PC-3 (cell line): ENCODE measurements at regions not wholly inside any gene's neighbourhood (a gene's known extent, or its start where the extent isn't known, plus 50 kb on each side); places are given as distances from the start of the nearest gene placed in this dataset.

Experiments
- ATAC-seq: fragments of 200-7000 bp; cut with Tn5 transposase; 2 replicates; pipeline ENCODE4 v1.9.1; 2020; ENCODE audit warnings: mild to moderate bottlenecking, moderate library complexity
- BruUV-seq: library from RNA; stranded (reverse); fragments of 400-500 nt; replicated peaks from 2 replicates; lab custom pipeline; 2021; lab: Mats Ljungman, UMichigan
- CTCF ChIA-PET: fragments of 300-600 bp; sonication (Branson Sonifier 250); formaldehyde crosslinking; loops from one replicate; lab custom pipeline; 2022; ENCODE audit warnings: antibody characterized with exemption; lab: Charles Lee
- POLR2A ChIA-PET: fragments of 300-600 bp; sonication (Branson Sonifier 250); formaldehyde crosslinking; loops from one replicate; lab custom pipeline; 2022; ENCODE audit warnings: antibody characterized with exemption; ENCODE audit not compliant: unreplicated experiment; lab: Charles Lee
- DNase-seq: peaks from one replicate; pipeline ENCODE4 v3.0.0-alpha.2; 2015
- H2AFZ ChIP-seq: fragments of 300-600 bp; sonication (generic); 2 replicates; pipeline ENCODE4 v1.6.0; 2016; ENCODE audit warnings: antibody characterized with exemption, low read length
- H3F3A ChIP-seq: fragments of 300-600 bp; sonication (generic); one replicate; pipeline ENCODE4 v1.6.0; 2017; ENCODE audit warnings: antibody characterized with exemption, low read length, control low read depth, mild to moderate bottlenecking; ENCODE audit not compliant: unreplicated experiment
- H3K27ac ChIP-seq: fragments of 300-600 bp; sonication (generic); 2 replicates; pipeline ENCODE4 v1.5.1; 2016; ENCODE audit warnings: mild to moderate bottlenecking, low read length
- H3K27me3 ChIP-seq: fragments of 300-600 bp; sonication (generic); 2 replicates; pipeline ENCODE4 v1.6.1; 2016; ENCODE audit warnings: low read length, mixed read lengths
- H3K36me3 ChIP-seq: fragments of 300-600 bp; sonication (generic); 2 replicates; pipeline ENCODE4 v1.6.1; 2016; ENCODE audit warnings: low read depth, mixed run types, low read length, mixed read lengths
- H3K4me1 ChIP-seq: fragments of 300-600 bp; sonication (generic); 2 replicates; pipeline ENCODE4 v1.5.1; 2016; ENCODE audit warnings: low read length; ENCODE audit not compliant: insufficient read depth
- H3K4me2 ChIP-seq: fragments of 300-600 bp; sonication (generic); 2 replicates; pipeline ENCODE4 v1.6.0; 2016; ENCODE audit warnings: low read length
- H3K4me3 ChIP-seq: fragments of 300-600 bp; sonication (generic); 2 replicates; pipeline ENCODE4 v1.5.1; 2016; ENCODE audit warnings: mild to moderate bottlenecking, low read length, mixed read lengths
- H3K79me2 ChIP-seq: fragments of 300-600 bp; sonication (generic); 2 replicates; pipeline ENCODE4 v1.6.1; 2017; ENCODE audit warnings: low read length, mixed read lengths
- H3K9ac ChIP-seq: fragments of 300-600 bp; sonication (generic); 2 replicates; pipeline ENCODE4 v1.6.0; 2016; ENCODE audit warnings: mild to moderate bottlenecking, low read length
- H3K9me2 ChIP-seq: fragments of 300-600 bp; sonication (generic); replicated peaks from 2 replicates; pipeline ENCODE4 v1.6.1; 2016; ENCODE audit warnings: mixed run types, low read length, mixed read lengths
- H3K9me3 ChIP-seq: fragments of 300-600 bp; sonication (generic); 2 replicates; pipeline ENCODE4 v1.6.1; 2016; ENCODE audit warnings: low read length, mixed read lengths
- H4K20me1 ChIP-seq: fragments of 300-600 bp; sonication (generic); 2 replicates; pipeline ENCODE4 v1.6.1; 2016; ENCODE audit warnings: low read length, mixed read lengths
- CTCF ChIP-seq: fragments of 300-600 bp; sonication (generic); conservative IDR thresholded peaks from 2 replicates; pipeline ENCODE4 v1.5.1; 2017; ENCODE audit warnings: antibody characterized with exemption, low read depth, mild to moderate bottlenecking, low read length
- EZH2 ChIP-seq: fragments of 300-600 bp; sonication (generic); IDR thresholded peaks from one replicate; pipeline ENCODE4 v1.6.1; 2017; ENCODE audit warnings: antibody characterized with exemption, mild to moderate bottlenecking, low read length; ENCODE audit not compliant: unreplicated experiment
- EZH2phosphoT487 ChIP-seq: fragments of 300-600 bp; sonication (generic); IDR thresholded peaks from 2 replicates; pipeline ENCODE4 v1.6.1; 2018; ENCODE audit warnings: mild to moderate bottlenecking, antibody characterized with exemption, low read length, borderline replicate concordance
- intact Hi-C: fragments of 100-400 bp; cut with micrococcal nuclease; formaldehyde crosslinking; loops from 2 replicates; pipeline ENCODE4 v1.9.0; 2023

GRCh38 chr14:34234258-34234657, 227.8 kb downstream of the SPTSSA start:
- no TSS peak for BruUV-seq
- H3K36me3 ChIP-seq: no peaks in the 10 kb centered on the region
- no peaks in the 10 kb centered on the region for H3K9me3 ChIP-seq
- intact Hi-C loops: loop anchor here (10.0 kb wide), 1 partner anchor 261 kb away; no protein-coding TSS in a partner anchor
- no peak overlapping the region for H2AFZ ChIP-seq
- no peak overlapping the region for H3K27ac ChIP-seq
- H3K79me2 ChIP-seq: no peaks in the 10 kb centered on the region
- no peaks in the 10 kb centered on the region for H4K20me1 ChIP-seq
- ChIA-PET POLR2A (no interaction called here), CTCF (interaction anchor here (0.6 kb wide), 1 partner anchor 238 kb away, joined by 10 read pairs; no protein-coding TSS in a partner anchor)
- H3K4me1 ChIP-seq: peaks cover 25% of the 10 kb centered on the region
- H3K4me2 ChIP-seq: no peak overlapping the region
- TF ChIP-seq EZH2: no peak
- TF ChIP-seq CTCF: no peak
- TF ChIP-seq EZH2phosphoT487: no peak
- no peak overlapping the region for H3K4me3 ChIP-seq
- no peak overlapping the region for H3K9ac ChIP-seq
- H3K9me2 ChIP-seq: no peaks in the 10 kb centered on the region
- no peak for ATAC-seq
- H3F3A ChIP-seq: no peaks in the 10 kb centered on the region
- no peak for DNase-seq
- H3K27me3 ChIP-seq: no peaks in the 10 kb centered on the region

- ATAC-seq (no peak), DNase-seq (no peak)
- H3K79me2 ChIP-seq: no peaks in the 10 kb centered on the region
- no peaks in the 10 kb centered on the region for H3K36me3 ChIP-seq
- POLR2A ChIA-PET: no interaction called here
- H3K9me2 ChIP-seq: no peaks in the 10 kb centered on the region
- H3F3A ChIP-seq: no peaks in the 10 kb centered on the region
- H3K4me2 ChIP-seq: no peak overlapping the region
- no peaks in the 10 kb centered on the region for H4K20me1 ChIP-seq
- H3K27me3 ChIP-seq: no peaks in the 10 kb centered on the region
- intact Hi-C loops: loop anchor here (10.0 kb wide), 1 partner anchor 261 kb away; no protein-coding TSS in a partner anchor
- no peak for TF ChIP-seq CTCF
- no peak for TF ChIP-seq EZH2
- TF ChIP-seq EZH2phosphoT487: no peak
- no peaks in the 10 kb centered on the region for H3K9me3 ChIP-seq
- H3K4me1 ChIP-seq: peaks cover 25% of the 10 kb centered on the region
- CTCF ChIA-PET: no interaction called here
- no peak overlapping the region for H3K9ac ChIP-seq
- no peak overlapping the region for H3K27ac ChIP-seq
- no peak overlapping the region for H3K4me3 ChIP-seq
- H2AFZ ChIP-seq: no peak overlapping the region
- no TSS peak for BruUV-seq
Observed at GRCh38 chr14:34233619-34234018, 228.4 kb downstream of the SPTSSA start.

- DNase-seq: no peak
Observed at GRCh38 chr14:34232790-34233189, 229.2 kb downstream of the SPTSSA start.

More at GRCh38 chr14:34232790-34233189, 229.2 kb downstream of the SPTSSA start:
- POLR2A ChIA-PET: no interaction called here
- Histone ChIP-seq H3K9me2 (no peaks in the 10 kb centered on the region), H4K20me1 (no peaks in the 10 kb centered on the region), H3K79me2 (no peaks in the 10 kb centered on the region), H3K4me2 (no peak overlapping the region), H2AFZ (no peak overlapping the region), H3K36me3 (no peaks in the 10 kb centered on the region), H3K4me1 (peaks cover 18% of the 10 kb centered on the region), H3K27me3 (no peaks in the 10 kb centered on the region), H3K27ac (no peak overlapping the region), H3K9me3 (no peaks in the 10 kb centered on the region), H3K4me3 (no peak overlapping the region), H3F3A (no peaks in the 10 kb centered on the region), H3K9ac (no peak overlapping the region)
- intact Hi-C loops: loop anchor here (10.0 kb wide), 1 partner anchor 262 kb away; no protein-coding TSS in a partner anchor
- BruUV-seq: no TSS peak
- TF ChIP-seq CTCF (no peak), EZH2 (no peak), EZH2phosphoT487 (no peak)
- no peak for ATAC-seq
- CTCF ChIA-PET: no interaction called here
